Mesothelial cell of epicardium (in vitro differentiated cells): ENCODE measurements at regions not wholly inside any gene's neighbourhood (a gene's known extent, or its start where the extent isn't known, plus 50 kb on each side); places are given as distances from the start of the nearest gene placed in this dataset.

Source experiments
- DNase-seq, 2 experiments: peaks; one replicate each; pipeline ENCODE4 v3.0.0; 2021; ENCODE audit warnings: low spot score in 2 of 2; ENCODE audit not compliant: unreplicated experiment in 2 of 2
- H3K27ac Mint-ChIP-seq: 2 replicates; pipeline ENCODE4 v1.8.0; 2021; ENCODE audit warnings: mixed read lengths
- H3K27me3 Mint-ChIP-seq: 2 replicates; pipeline ENCODE4 v1.8.0; 2021; ENCODE audit warnings: low read depth, mixed read lengths
- H3K36me3 Mint-ChIP-seq: 2 replicates; pipeline ENCODE4 v1.8.0; 2021; ENCODE audit warnings: mixed read lengths
- H3K4me1 Mint-ChIP-seq: 2 replicates; pipeline ENCODE4 v1.8.0; 2021; ENCODE audit warnings: mixed read lengths
- H3K4me3 Mint-ChIP-seq: 2 replicates; pipeline ENCODE4 v1.8.0; 2021; ENCODE audit warnings: mild to moderate bottlenecking, moderate library complexity, mixed read lengths
- H3K9me3 Mint-ChIP-seq: 2 replicates; pipeline ENCODE4 v1.8.0; 2021; ENCODE audit warnings: mixed read lengths
- CTCF ChIP-seq: fragments of 200-600 bp; sonication (generic); IDR thresholded peaks from one replicate; pipeline ENCODE4 v1.5.0; 2021; ENCODE audit warnings: antibody characterized with exemption; ENCODE audit not compliant: unreplicated experiment

GRCh38 chr6:12516070-12516469 is 200.5 kb upstream of the PHACTR1 start:
- no peaks in the 10 kb centered on the region for H3K27me3 Mint-ChIP-seq
- H3K36me3 Mint-ChIP-seq: no peaks in the 10 kb centered on the region
- peak overlapping the region; percentile 24 for H3K27ac Mint-ChIP-seq
- H3K4me1 Mint-ChIP-seq: peaks cover 3% of the 10 kb centered on the region
- H3K9me3 Mint-ChIP-seq: peaks cover 8% of the 10 kb centered on the region
- no peak for DNase-seq
- TF ChIP-seq CTCF: no peak
- H3K4me3 Mint-ChIP-seq: no peak overlapping the region

GRCh38 chr6:12522347-12522746 is 194.2 kb upstream of the PHACTR1 start:
- no peaks in the 10 kb centered on the region for H3K27me3 Mint-ChIP-seq
- no peak for TF ChIP-seq CTCF
- peaks cover 36% of the 10 kb centered on the region for H3K9me3 Mint-ChIP-seq
- H3K4me1 Mint-ChIP-seq: no peaks in the 10 kb centered on the region
- no peak overlapping the region for H3K4me3 Mint-ChIP-seq
- no peak for DNase-seq
- no peak overlapping the region for H3K27ac Mint-ChIP-seq
- peaks cover 7% of the 10 kb centered on the region for H3K36me3 Mint-ChIP-seq

GRCh38 chr6:12523726-12524125 is 192.8 kb upstream of the PHACTR1 start:
- DNase-seq: no peak
- TF ChIP-seq CTCF: no peak
- Mint-ChIP-seq H3K4me3 (no peak overlapping the region), H3K36me3 (peaks cover 7% of the 10 kb centered on the region), H3K9me3 (peaks cover 31% of the 10 kb centered on the region), H3K27me3 (no peaks in the 10 kb centered on the region), H3K4me1 (peaks cover 8% of the 10 kb centered on the region), H3K27ac (no peak overlapping the region)

- Mint-ChIP-seq H3K27ac (no peak overlapping the region), H3K4me3 (no peak overlapping the region), H3K36me3 (peaks cover 7% of the 10 kb centered on the region)
Measured at GRCh38 chr6:12525276-12525675, 191.3 kb upstream of the PHACTR1 start.

GRCh38 chr6:12527339-12527738 is 189.2 kb upstream of the PHACTR1 start:
- Mint-ChIP-seq H3K27ac (no peak overlapping the region), H3K9me3 (peaks cover 25% of the 10 kb centered on the region), H3K27me3 (no peaks in the 10 kb centered on the region), H3K4me3 (no peak overlapping the region), H3K36me3 (peaks cover 7% of the 10 kb centered on the region), H3K4me1 (peaks cover 14% of the 10 kb centered on the region)
- DNase-seq: no peak
- TF ChIP-seq CTCF: no peak

More at GRCh38 chr6:12525276-12525675, 191.3 kb upstream of the PHACTR1 start:
- Mint-ChIP-seq H3K9me3 (peaks cover 31% of the 10 kb centered on the region), H3K27me3 (no peaks in the 10 kb centered on the region), H3K4me1 (peaks cover 14% of the 10 kb centered on the region)
- TF ChIP-seq CTCF: no peak
- DNase-seq: no peak

- no peak overlapping the region for H3K4me3 Mint-ChIP-seq
- H3K27me3 Mint-ChIP-seq: no peaks in the 10 kb centered on the region
- DNase-seq: no peak
Measured at GRCh38 chr6:12528136-12528535, 188.4 kb upstream of the PHACTR1 start.

More at GRCh38 chr6:12528136-12528535, 188.4 kb upstream of the PHACTR1 start:
- H3K27ac Mint-ChIP-seq: peak overlapping the region; percentile 83
- peaks cover 18% of the 10 kb centered on the region for H3K9me3 Mint-ChIP-seq
- H3K36me3 Mint-ChIP-seq: peaks cover 7% of the 10 kb centered on the region
- no peak for TF ChIP-seq CTCF
- peaks cover 14% of the 10 kb centered on the region for H3K4me1 Mint-ChIP-seq
